ENCODE measurements at regions not wholly inside any gene's neighbourhood (a gene's known extent, or its start where the extent isn't known, plus 50 kb on each side); places are given as distances from the start of the nearest gene placed in this dataset.
A peak's percentile ranks its signal among the peaks of the same experiment; 100 is the strongest.

- ATAC-seq (peak; percentile 67 to 83 (median 81)), DNase-seq (no peak)
- Histone ChIP-seq H3K4me3 (no peak overlapping the region), H3K27me3 (peaks cover 0 to 3% of the 10 kb centered on the region in 2 donors), H3K4me1 (no peaks in the 10 kb centered on the region), H3K36me3 (no peaks in the 10 kb centered on the region), H3K27ac (no peak overlapping the region), H3K9me3 (no peaks in the 10 kb centered on the region)
- no peak for TF ChIP-seq POLR2A (IDR thresholded peaks at IDR 0.05)
- TF ChIP-seq, protein P1, sequence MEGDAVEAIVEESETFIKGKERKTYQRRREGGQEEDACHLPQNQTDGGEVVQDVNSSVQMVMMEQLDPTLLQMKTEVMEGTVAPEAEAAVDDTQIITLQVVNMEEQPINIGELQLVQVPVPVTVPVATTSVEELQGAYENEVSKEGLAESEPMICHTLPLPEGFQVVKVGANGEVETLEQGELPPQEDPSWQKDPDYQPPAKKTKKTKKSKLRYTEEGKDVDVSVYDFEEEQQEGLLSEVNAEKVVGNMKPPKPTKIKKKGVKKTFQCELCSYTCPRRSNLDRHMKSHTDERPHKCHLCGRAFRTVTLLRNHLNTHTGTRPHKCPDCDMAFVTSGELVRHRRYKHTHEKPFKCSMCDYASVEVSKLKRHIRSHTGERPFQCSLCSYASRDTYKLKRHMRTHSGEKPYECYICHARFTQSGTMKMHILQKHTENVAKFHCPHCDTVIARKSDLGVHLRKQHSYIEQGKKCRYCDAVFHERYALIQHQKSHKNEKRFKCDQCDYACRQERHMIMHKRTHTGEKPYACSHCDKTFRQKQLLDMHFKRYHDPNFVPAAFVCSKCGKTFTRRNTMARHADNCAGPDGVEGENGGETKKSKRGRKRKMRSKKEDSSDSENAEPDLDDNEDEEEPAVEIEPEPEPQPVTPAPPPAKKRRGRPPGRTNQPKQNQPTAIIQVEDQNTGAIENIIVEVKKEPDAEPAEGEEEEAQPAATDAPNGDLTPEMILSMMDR (IDR thresholded peaks at IDR 0.05): peak; percentile 42 to 52 (median 48)
- intact Hi-C loops (cut with DNase I): loop anchor here in 1 of 2 donors (10.0 kb wide), 1 partner anchor 616 kb away; no protein-coding TSS in a partner anchor
- 14% methylated on average over 21 of the region's 21 CpGs for whole genome bisulfite sequencing (ENCODE audit: insufficient coverage, low coverage, low lambda C conversion rate, missing lambda C conversion rate)
Measured at GRCh38 chr4:174120446-174121295, 162.8 kb downstream of the FBXO8 start.

DNA sequence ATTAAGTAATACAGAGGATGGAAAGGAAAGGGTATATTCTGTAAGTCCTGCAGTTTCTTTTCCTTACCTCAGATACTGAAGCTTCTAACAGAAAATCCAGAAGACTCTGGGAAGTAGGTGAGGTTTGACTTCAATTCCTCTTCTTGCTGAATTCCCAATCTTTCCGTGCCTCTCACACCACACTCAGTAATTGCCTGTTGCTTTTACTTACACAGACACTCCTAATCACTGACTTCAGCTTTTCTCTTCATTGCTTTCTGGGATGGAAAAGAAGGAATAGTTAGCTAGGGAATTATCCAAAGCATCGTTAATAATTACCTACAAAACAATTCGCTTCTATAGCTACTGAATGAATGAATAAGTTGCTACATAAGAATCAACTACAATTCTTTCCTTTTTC is 163.6 kb downstream of the FBXO8 start:
- no peaks in the 10 kb centered on the region for H3K9me3 ChIP-seq
- H3K4me3 ChIP-seq: no peak overlapping the region
- no peak for DNase-seq
- intact Hi-C loops (cut with DNase I): loop anchor here in 1 of 2 donors (10.0 kb wide), 1 partner anchor 615 kb away; no protein-coding TSS in a partner anchor
- peaks cover 0 to 3% of the 10 kb centered on the region in 2 donors for H3K27me3 ChIP-seq
- no peaks in the 10 kb centered on the region for H3K36me3 ChIP-seq
- no peak overlapping the region for H3K27ac ChIP-seq
- ATAC-seq: no peak
- H3K4me1 ChIP-seq: no peaks in the 10 kb centered on the region
- 15% methylated on average over 3 of the region's 3 CpGs for WGBS (ENCODE audit: insufficient coverage, low coverage, low lambda C conversion rate, missing lambda C conversion rate)
- TF ChIP-seq, protein P1 (IDR thresholded peaks at IDR 0.05): no peak

- no peak overlapping the region for H3K27ac ChIP-seq
- no peaks in the 10 kb centered on the region for H3K36me3 ChIP-seq
- no peak for DNase-seq
- intact Hi-C loops (cut with DNase I): no loop called here
- no peak for ATAC-seq
- no peaks in the 10 kb centered on the region for H3K4me1 ChIP-seq
- TF ChIP-seq, protein P1 (IDR thresholded peaks at IDR 0.05): no peak
- TF ChIP-seq POLR2A (IDR thresholded peaks at IDR 0.05): no peak
- peaks cover 0 to 3% of the 10 kb centered on the region in 2 donors for H3K27me3 ChIP-seq
- H3K4me3 ChIP-seq: no peak overlapping the region
- 76% methylated on average over 4 of the region's 4 CpGs for WGBS (ENCODE audit: insufficient coverage, low coverage, low lambda C conversion rate, missing lambda C conversion rate)
- H3K9me3 ChIP-seq: no peaks in the 10 kb centered on the region
Measured at GRCh38 chr4:174119051-174119450, 164.4 kb downstream of the FBXO8 start.

GRCh38 chr4:174118171-174118570 is 165.3 kb downstream of the FBXO8 start:
- no peaks in the 10 kb centered on the region for H3K9me3 ChIP-seq
- WGBS (ENCODE audit: insufficient coverage, low coverage, low lambda C conversion rate, missing lambda C conversion rate): 30% methylated on average over 4 of the region's 4 CpGs
- no peak for ATAC-seq
- H3K4me1 ChIP-seq: no peaks in the 10 kb centered on the region
- intact Hi-C loops (cut with DNase I): no loop called here
- no peaks in the 10 kb centered on the region for H3K36me3 ChIP-seq
- TF ChIP-seq, protein P1 (IDR thresholded peaks at IDR 0.05): no peak
- no peak for TF ChIP-seq POLR2A (IDR thresholded peaks at IDR 0.05)
- H3K27ac ChIP-seq: no peak overlapping the region
- DNase-seq: no peak
- peaks cover 0 to 3% of the 10 kb centered on the region in 2 donors for H3K27me3 ChIP-seq
- H3K4me3 ChIP-seq: no peak overlapping the region

All from right lobe of liver (tissue), 6 donors.